Upper lobe of right lung (tissue), 1 donor: ENCODE measurements at regions not wholly inside any gene's neighbourhood (a gene's known extent, or its start where the extent isn't known, plus 50 kb on each side); places are given as distances from the start of the nearest gene placed in this dataset.
A peak's percentile ranks its signal among the peaks of the same experiment; 100 is the strongest.

Experiments
- ATAC-seq: fragments of 200-7000 bp; cut with Tn5 transposase; one replicate; pipeline ENCODE4 v1.9.1; 2020; ENCODE audit warnings: mild to moderate bottlenecking, moderate library complexity
- DNase-seq: peaks from one replicate; pipeline ENCODE4 v3.0.0-alpha.2; 2020
- H3K27ac ChIP-seq: fragments of 200-600 bp; one replicate; pipeline ENCODE4 v1.8.0; 2022
- H3K27me3 ChIP-seq: fragments of 200-600 bp; one replicate; pipeline ENCODE4 v1.8.0; 2022; ENCODE audit warnings: mild to moderate bottlenecking
- H3K36me3 ChIP-seq: fragments of 200-600 bp; one replicate; pipeline ENCODE4 v1.8.0; 2022
- H3K4me1 ChIP-seq: fragments of 200-600 bp; one replicate; pipeline ENCODE4 v1.8.0; 2022
- H3K4me3 ChIP-seq: fragments of 200-600 bp; one replicate; pipeline ENCODE4 v1.8.0; 2022; ENCODE audit warnings: mild to moderate bottlenecking
- H3K9me3 ChIP-seq: fragments of 200-600 bp; one replicate; pipeline ENCODE4 v1.8.0; 2022
- intact Hi-C: fragments of 100-400 bp; cut with DNase I; formaldehyde crosslinking; loops from one replicate; pipeline ENCODE4 v1.11.0; 2022
- TF ChIP-seq, protein P1 (sequence below): fragments of 200-600 bp; IDR thresholded peaks from one replicate; pipeline ENCODE4 v1.8.0; 2022; ENCODE audit warnings: antibody characterized with exemption
- donor health status: DM: no; HTN: yes; CAD: no; lungs with severe emphysema.

DNA sequence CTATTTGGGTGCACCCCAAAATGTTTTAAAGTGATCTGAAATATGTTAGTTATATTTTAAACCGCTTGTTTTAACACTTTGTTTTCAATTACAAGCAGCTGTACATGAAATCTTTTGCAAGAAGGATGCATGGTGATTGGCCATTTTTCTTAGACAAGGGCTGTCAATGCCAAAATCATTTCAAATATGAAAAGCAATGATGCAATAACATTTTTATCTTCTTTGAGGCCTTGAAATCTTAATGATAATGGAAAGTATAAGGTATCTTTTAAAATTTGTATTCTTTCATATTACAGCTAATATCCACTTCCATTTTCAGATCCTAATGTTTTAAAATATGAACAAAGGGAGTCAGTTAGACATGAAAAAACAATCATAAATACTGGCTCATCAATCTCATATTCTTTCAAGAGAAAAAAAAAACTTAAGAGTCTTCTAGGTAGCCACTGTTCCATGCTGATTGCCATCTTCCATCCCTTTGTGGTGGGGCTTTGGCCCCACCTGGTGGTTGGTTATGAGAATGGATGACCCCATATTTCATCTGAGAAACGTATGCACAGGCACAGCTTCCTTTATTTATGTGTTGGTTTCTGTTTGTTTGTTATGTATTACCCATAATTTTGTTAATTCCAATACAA lies 330.3 kb upstream of the MIR17HG start:
- ATAC-seq (peak; percentile 87), DNase-seq (peak; percentile 41)
- no peak overlapping the region for H3K27ac ChIP-seq
- no peak overlapping the region for H3K4me3 ChIP-seq
- intact Hi-C loops, result no loop called here
- TF ChIP-seq, protein P1, sequence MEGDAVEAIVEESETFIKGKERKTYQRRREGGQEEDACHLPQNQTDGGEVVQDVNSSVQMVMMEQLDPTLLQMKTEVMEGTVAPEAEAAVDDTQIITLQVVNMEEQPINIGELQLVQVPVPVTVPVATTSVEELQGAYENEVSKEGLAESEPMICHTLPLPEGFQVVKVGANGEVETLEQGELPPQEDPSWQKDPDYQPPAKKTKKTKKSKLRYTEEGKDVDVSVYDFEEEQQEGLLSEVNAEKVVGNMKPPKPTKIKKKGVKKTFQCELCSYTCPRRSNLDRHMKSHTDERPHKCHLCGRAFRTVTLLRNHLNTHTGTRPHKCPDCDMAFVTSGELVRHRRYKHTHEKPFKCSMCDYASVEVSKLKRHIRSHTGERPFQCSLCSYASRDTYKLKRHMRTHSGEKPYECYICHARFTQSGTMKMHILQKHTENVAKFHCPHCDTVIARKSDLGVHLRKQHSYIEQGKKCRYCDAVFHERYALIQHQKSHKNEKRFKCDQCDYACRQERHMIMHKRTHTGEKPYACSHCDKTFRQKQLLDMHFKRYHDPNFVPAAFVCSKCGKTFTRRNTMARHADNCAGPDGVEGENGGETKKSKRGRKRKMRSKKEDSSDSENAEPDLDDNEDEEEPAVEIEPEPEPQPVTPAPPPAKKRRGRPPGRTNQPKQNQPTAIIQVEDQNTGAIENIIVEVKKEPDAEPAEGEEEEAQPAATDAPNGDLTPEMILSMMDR, result peak; percentile 65
- no peaks in the 10 kb centered on the region for H3K9me3 ChIP-seq
- no peaks in the 10 kb centered on the region for H3K36me3 ChIP-seq
- no peaks in the 10 kb centered on the region for H3K4me1 ChIP-seq
- no peaks in the 10 kb centered on the region for H3K27me3 ChIP-seq

DNA sequence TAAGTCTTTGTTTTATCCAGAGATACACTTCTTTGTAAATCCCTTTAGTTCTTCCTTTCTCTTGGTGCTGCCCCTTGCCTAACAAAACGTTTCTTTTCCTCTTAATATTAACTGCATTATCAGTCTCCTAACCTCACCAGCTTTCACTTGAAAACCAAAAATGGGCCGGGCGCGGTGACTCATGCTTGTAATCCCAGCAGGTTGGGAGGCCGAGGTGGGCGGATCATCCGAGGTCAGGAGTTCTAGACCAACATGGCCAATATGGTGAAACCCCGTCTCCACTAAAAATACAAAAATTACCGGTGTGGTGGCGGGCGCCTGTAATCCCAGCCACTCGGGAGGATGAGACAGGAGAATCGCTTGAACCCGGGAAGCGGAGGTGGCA lies 329.8 kb upstream of the MIR17HG start:
- intact Hi-C loops, result no loop called here
- H3K4me1 ChIP-seq, result no peaks in the 10 kb centered on the region
- no peak overlapping the region for H3K27ac ChIP-seq
- no peak overlapping the region for H3K4me3 ChIP-seq
- H3K27me3 ChIP-seq, result no peaks in the 10 kb centered on the region
- no peak for ATAC-seq
- no peaks in the 10 kb centered on the region for H3K36me3 ChIP-seq
- DNase-seq, result peak; percentile 63
- H3K9me3 ChIP-seq, result no peaks in the 10 kb centered on the region
- TF ChIP-seq, protein P1, result no peak

DNA sequence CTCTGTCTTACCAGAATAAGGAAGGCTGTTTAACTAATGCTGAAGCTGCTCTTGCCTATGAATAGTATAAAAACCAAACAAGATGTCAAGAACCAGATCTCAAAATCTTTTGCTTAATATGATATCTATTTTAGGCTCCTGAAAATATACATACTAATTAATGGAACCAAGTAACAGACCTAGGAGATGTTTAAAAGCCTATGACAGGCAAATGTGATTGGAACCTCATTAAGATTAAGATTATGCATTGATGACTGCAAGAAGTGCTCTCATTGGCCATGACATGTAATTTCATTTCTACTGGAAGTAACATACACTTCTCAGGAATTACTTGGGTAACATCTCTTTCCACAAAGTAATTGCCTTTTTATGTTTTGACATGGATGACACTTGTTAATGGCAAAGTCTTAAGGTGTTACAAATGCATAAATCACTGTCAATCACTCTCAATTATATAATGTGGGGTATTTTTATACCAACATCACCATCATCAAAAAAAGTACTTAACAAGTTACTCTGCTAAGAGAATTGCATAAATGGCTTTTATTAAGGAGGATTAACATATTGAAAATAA lies 326.9 kb upstream of the MIR17HG start:
- ATAC-seq (no peak), DNase-seq (no peak)
- no peak overlapping the region for H3K27ac ChIP-seq
- H3K36me3 ChIP-seq, result no peaks in the 10 kb centered on the region
- no peaks in the 10 kb centered on the region for H3K4me1 ChIP-seq
- TF ChIP-seq, protein P1, result no peak
- intact Hi-C loops, result no loop called here
- H3K9me3 ChIP-seq, result no peaks in the 10 kb centered on the region
- no peaks in the 10 kb centered on the region for H3K27me3 ChIP-seq
- no peak overlapping the region for H3K4me3 ChIP-seq

DNA sequence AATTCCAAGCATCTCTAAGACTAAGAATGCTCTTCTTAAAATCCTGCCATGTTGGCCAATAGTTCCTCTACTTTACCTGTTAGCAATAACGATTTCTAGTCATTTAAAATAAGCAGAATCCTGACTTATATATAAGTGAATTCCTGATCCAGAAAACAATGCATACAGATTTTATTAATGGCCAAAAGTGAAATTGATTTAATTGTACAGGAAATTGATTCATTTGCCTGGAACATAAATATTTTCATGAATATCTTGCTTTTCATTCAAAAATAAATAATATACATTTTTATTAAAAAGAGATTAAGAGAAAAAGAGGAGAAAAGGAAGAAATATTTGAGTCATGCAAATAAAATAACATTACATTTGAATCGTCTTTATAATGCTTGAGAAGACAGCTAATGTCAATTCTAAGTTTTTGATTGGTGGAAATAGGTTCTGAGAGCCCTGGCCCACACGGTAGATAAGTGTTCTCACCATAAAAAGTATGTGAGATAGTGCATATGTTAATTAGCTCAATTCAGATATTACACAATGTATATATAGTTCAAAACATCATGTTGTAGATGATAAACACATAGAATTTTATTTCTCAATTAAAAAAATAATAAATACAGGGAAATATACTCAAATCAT lies 323.2 kb upstream of the MIR17HG start:
- Histone ChIP-seq H3K4me1 (no peaks in the 10 kb centered on the region), H3K36me3 (no peaks in the 10 kb centered on the region), H3K27me3 (no peaks in the 10 kb centered on the region), H3K9me3 (no peaks in the 10 kb centered on the region), H3K27ac (no peak overlapping the region), H3K4me3 (no peak overlapping the region)
- TF ChIP-seq, protein P1, result no peak
- intact Hi-C loops, result no loop called here
- DNase-seq (no peak), ATAC-seq (no peak)

DNA sequence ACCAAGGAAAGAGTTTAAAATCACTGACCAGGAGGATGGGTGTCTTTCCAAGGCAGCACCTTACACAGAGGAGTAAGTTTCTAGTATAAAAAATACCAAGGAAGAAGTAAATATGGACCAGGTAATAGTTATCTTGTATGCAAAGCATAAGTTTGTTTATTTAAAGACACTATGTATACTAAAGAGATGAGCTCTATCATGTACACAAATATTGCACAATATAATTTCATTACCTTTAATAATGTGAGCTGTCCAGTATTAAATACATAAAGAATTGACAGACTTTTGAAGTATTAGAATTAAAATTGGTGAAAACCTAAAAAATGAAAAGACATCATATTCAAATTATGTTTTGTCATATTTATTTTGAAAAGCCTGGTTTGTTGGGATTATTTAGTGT lies 322.0 kb upstream of the MIR17HG start:
- intact Hi-C loops, result no loop called here
- TF ChIP-seq, protein P1, result no peak
- Histone ChIP-seq H3K36me3 (no peaks in the 10 kb centered on the region), H3K27me3 (no peaks in the 10 kb centered on the region), H3K9me3 (no peaks in the 10 kb centered on the region), H3K27ac (no peak overlapping the region), H3K4me1 (no peaks in the 10 kb centered on the region), H3K4me3 (no peak overlapping the region)
- ATAC-seq, result no peak
- DNase-seq, result no peak
